ENCODE measurements at regions not wholly inside any gene's neighbourhood (a gene's known extent, or its start where the extent isn't known, plus 50 kb on each side); places are given as distances from the start of the nearest gene placed in this dataset.
"Not testable (repeated sequence)": the region's sequence is repeated elsewhere in the genome, so short reads cannot be mapped to it uniquely, and the experiment has no call there.

- DNase-seq, result no peak
- Histone ChIP-seq H3K27me3 (no peaks in the 10 kb centered on the region), H3K27ac (peak overlapping the region in 1 of 2 donors; percentile 69), H3K9me3 (no peaks in the 10 kb centered on the region), H3K4me3 (no peak overlapping the region), H3K4me1 (no peaks in the 10 kb centered on the region), H3K36me3 (ENCODE audit: low read depth, missing control alignments) (no peaks in the 10 kb centered on the region)
- TF ChIP-seq POLR2A (IDR thresholded peaks at IDR 0.05), result no peak
- TF ChIP-seq, protein P1, sequence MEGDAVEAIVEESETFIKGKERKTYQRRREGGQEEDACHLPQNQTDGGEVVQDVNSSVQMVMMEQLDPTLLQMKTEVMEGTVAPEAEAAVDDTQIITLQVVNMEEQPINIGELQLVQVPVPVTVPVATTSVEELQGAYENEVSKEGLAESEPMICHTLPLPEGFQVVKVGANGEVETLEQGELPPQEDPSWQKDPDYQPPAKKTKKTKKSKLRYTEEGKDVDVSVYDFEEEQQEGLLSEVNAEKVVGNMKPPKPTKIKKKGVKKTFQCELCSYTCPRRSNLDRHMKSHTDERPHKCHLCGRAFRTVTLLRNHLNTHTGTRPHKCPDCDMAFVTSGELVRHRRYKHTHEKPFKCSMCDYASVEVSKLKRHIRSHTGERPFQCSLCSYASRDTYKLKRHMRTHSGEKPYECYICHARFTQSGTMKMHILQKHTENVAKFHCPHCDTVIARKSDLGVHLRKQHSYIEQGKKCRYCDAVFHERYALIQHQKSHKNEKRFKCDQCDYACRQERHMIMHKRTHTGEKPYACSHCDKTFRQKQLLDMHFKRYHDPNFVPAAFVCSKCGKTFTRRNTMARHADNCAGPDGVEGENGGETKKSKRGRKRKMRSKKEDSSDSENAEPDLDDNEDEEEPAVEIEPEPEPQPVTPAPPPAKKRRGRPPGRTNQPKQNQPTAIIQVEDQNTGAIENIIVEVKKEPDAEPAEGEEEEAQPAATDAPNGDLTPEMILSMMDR (IDR thresholded peaks at IDR 0.05), result no peak
- intact Hi-C loops (cut with DNase I; ENCODE audit: low total_unique reads), result no loop called here
- 30 to 40% methylated on average over 8 of the region's 8 CpGs for WGBS, 2 donors
Measured at GRCh38 chr18:43847164-43848091, 570.1 kb upstream of the SYT4 start.

GRCh38 chr18:43849831-43850230, 572.5 kb upstream of the SYT4 start:
- intact Hi-C loops (cut with DNase I; ENCODE audit: low total_unique reads); H3K4me1 ChIP-seq; H3K9me3 ChIP-seq; H3K4me3 ChIP-seq; DNase-seq; H3K27me3 ChIP-seq; H3K27ac ChIP-seq; H3K36me3 ChIP-seq (ENCODE audit: low read depth, missing control alignments): not testable (repeated sequence)
- WGBS, 2 donors, result 91 to 92% methylated on average over 2 of the region's 2 CpGs

DNA sequence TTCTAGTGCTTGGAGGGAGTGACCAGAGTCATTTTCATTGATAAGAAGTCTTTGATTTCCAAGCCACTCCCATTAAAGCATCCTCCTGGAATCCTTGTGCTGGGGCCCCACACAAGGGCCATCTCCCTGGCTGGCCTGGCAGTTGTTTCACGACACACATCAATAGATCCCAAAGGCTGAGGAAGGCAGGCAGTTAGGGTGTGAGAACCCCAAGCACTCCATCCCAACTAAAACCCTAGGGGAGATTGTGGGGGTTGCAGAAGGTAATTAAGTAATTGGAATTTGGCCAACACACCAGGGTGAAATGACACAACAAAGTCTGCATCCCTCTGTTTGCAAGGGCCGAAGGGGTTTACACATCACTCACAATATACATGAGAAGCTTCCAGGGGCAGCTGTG, 578.1 kb upstream of the SYT4 start:
- H3K4me3 ChIP-seq, result no peak overlapping the region
- H3K27me3 ChIP-seq, result no peaks in the 10 kb centered on the region
- no peaks in the 10 kb centered on the region for H3K9me3 ChIP-seq
- intact Hi-C loops (cut with DNase I; ENCODE audit: low total_unique reads), result no loop called here
- no peaks in the 10 kb centered on the region for H3K4me1 ChIP-seq
- H3K27ac ChIP-seq, result no peak overlapping the region
- 78 to 83% methylated on average over 2 of the region's 2 CpGs for WGBS, 2 donors
- TF ChIP-seq, protein P1 (IDR thresholded peaks at IDR 0.05), result no peak
- TF ChIP-seq POLR2A (IDR thresholded peaks at IDR 0.05), result no peak
- H3K36me3 ChIP-seq (ENCODE audit: low read depth, missing control alignments), result no peaks in the 10 kb centered on the region
- no peak for DNase-seq

DNA sequence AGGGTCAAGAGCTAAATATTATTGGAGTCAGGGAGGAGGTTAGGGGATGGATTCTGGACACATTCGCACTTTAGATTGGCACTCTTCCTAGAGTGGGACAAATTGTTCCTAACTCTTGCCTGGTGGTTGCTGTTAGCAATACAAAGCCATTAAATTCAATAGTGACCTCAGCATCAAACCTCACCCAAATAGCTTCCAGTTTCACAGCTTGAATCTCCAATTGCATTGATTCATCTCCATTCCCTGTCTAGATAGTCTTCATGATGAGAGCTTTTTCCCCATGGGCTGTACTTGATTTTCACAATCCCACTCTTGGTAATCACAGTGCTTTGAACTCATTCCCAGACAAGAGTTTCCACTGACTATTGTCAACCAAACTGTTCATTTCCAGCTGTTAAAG, 585.9 kb upstream of the SYT4 start:
- Histone ChIP-seq H3K27ac (no peak overlapping the region), H3K4me3 (no peak overlapping the region), H3K9me3 (no peaks in the 10 kb centered on the region), H3K4me1 (no peaks in the 10 kb centered on the region), H3K27me3 (no peaks in the 10 kb centered on the region), H3K36me3 (ENCODE audit: low read depth, missing control alignments) (no peaks in the 10 kb centered on the region)
- TF ChIP-seq, protein P1 (IDR thresholded peaks at IDR 0.05), result no peak
- no peak for TF ChIP-seq POLR2A (IDR thresholded peaks at IDR 0.05)
- intact Hi-C loops (cut with DNase I; ENCODE audit: low total_unique reads), result no loop called here
- DNase-seq, result peak; percentile 17
- 52 to 65% methylated on average over 1 of the region's 1 CpG for WGBS, 2 donors

DNA sequence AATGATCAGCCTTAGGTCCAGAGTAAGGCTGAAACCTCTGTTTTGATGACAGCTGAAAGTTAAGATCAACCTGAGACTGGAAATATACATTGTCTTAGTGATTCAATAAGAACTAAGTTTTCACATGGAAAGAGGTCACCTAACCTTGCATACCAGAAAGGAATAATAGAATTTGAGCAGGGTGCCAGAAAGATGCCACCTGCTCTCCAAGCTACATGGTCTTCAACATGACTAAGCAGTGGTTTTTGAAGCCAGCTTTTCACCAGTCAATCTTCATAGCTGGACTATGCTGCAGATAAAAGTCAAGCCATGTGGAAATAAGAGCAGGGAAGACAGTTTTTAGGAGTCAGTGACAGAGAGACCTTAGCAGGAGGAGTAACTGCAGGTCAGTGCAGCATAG, 589.4 kb upstream of the SYT4 start:
- no peak for DNase-seq
- TF ChIP-seq, protein P1 (IDR thresholded peaks at IDR 0.05), result no peak
- no peak for TF ChIP-seq POLR2A (IDR thresholded peaks at IDR 0.05)
- intact Hi-C loops (cut with DNase I; ENCODE audit: low total_unique reads), result no loop called here
- H3K4me3 ChIP-seq, result no peak overlapping the region
- no peaks in the 10 kb centered on the region for H3K4me1 ChIP-seq
- H3K27me3 ChIP-seq, result no peaks in the 10 kb centered on the region
- no peaks in the 10 kb centered on the region for H3K9me3 ChIP-seq
- H3K27ac ChIP-seq, result no peak overlapping the region
- H3K36me3 ChIP-seq (ENCODE audit: low read depth, missing control alignments), result no peaks in the 10 kb centered on the region
